ENCODE measurements at regions not wholly inside any gene's neighbourhood (a gene's known extent, or its start where the extent isn't known, plus 50 kb on each side); places are given as distances from the start of the nearest gene placed in this dataset.

GRCh38 chr1:48047116-48047515 lies 49.9 kb upstream of the TRABD2B start:
- no peak for TF ChIP-seq CTCF (IDR thresholded peaks at IDR 0.05)
- TF ChIP-seq POLR2A (IDR thresholded peaks at IDR 0.05) = no peak
- TF ChIP-seq POLR2AphosphoS5 (IDR thresholded peaks at IDR 0.05) = no peak
